Neural crest cell (in vitro differentiated cells): ENCODE measurements at regions not wholly inside any gene's neighbourhood (a gene's known extent, or its start where the extent isn't known, plus 50 kb on each side); places are given as distances from the start of the nearest gene placed in this dataset.

ENCODE experiments used
- DNase-seq: peaks from one replicate; pipeline ENCODE4 v3.0.0; 2021; ENCODE audit warnings: low read depth, mixed read lengths, low spot score
- H3K27ac Mint-ChIP-seq: one replicate; pipeline ENCODE4 v1.8.0; 2021; ENCODE audit warnings: mild to moderate bottlenecking, mixed read lengths; ENCODE audit not compliant: unreplicated experiment
- H3K27me3 Mint-ChIP-seq: 2 replicates; pipeline ENCODE4 v1.8.0; 2021; ENCODE audit warnings: low read depth, mild to moderate bottlenecking, mixed read lengths
- H3K36me3 Mint-ChIP-seq: 2 replicates; pipeline ENCODE4 v1.8.0; 2021; ENCODE audit warnings: low read depth, mild to moderate bottlenecking, mixed read lengths
- H3K4me1 Mint-ChIP-seq: 2 replicates; pipeline ENCODE4 v1.8.0; 2021; ENCODE audit warnings: mixed read lengths
- H3K4me3 Mint-ChIP-seq: one replicate; pipeline ENCODE4 v1.8.0; 2021; ENCODE audit warnings: mild to moderate bottlenecking, mixed read lengths
- H3K9me3 Mint-ChIP-seq: 2 replicates; pipeline ENCODE4 v1.8.0; 2021; ENCODE audit warnings: mixed read lengths
- CTCF ChIP-seq: fragments of 200-600 bp; sonication (generic); conservative IDR thresholded peaks from 2 replicates; pipeline ENCODE4 v1.5.0; 2021; ENCODE audit warnings: antibody characterized with exemption, mild to moderate bottlenecking

GRCh38 chr4:53859305-53859704 lies 205.1 kb downstream of the CHIC2 start:
- Mint-ChIP-seq H3K9me3 (peaks cover 3% of the 10 kb centered on the region), H3K4me1 (peaks cover 16% of the 10 kb centered on the region), H3K27ac (no peak overlapping the region), H3K27me3 (no peaks in the 10 kb centered on the region), H3K4me3 (no peak overlapping the region), H3K36me3 (no peaks in the 10 kb centered on the region)
- no peak for DNase-seq
- no peak for TF ChIP-seq CTCF

- no peak for TF ChIP-seq CTCF
- no peaks in the 10 kb centered on the region for H3K36me3 Mint-ChIP-seq
- no peak overlapping the region for H3K4me3 Mint-ChIP-seq
- peaks cover 3% of the 10 kb centered on the region for H3K9me3 Mint-ChIP-seq
- H3K27me3 Mint-ChIP-seq = no peaks in the 10 kb centered on the region
- no peak overlapping the region for H3K27ac Mint-ChIP-seq
- H3K4me1 Mint-ChIP-seq = peaks cover 16% of the 10 kb centered on the region
- DNase-seq = no peak
Observed at GRCh38 chr4:53858744-53859143, 205.7 kb downstream of the CHIC2 start.

GRCh38 chr4:53855581-53856250 lies 208.7 kb downstream of the CHIC2 start:
- DNase-seq = no peak
- Mint-ChIP-seq H3K36me3 (no peaks in the 10 kb centered on the region), H3K27ac (no peak overlapping the region), H3K27me3 (no peaks in the 10 kb centered on the region), H3K4me1 (peaks cover 8% of the 10 kb centered on the region), H3K9me3 (peaks cover 3% of the 10 kb centered on the region), H3K4me3 (no peak overlapping the region)
- TF ChIP-seq CTCF = no peak

GRCh38 chr4:53854991-53855568 lies 209.3 kb downstream of the CHIC2 start:
- H3K36me3 Mint-ChIP-seq = no peaks in the 10 kb centered on the region
- no peak for TF ChIP-seq CTCF
- no peak for DNase-seq
- peak overlapping the region; percentile 22 for H3K27ac Mint-ChIP-seq
- H3K9me3 Mint-ChIP-seq = peaks cover 3% of the 10 kb centered on the region
- H3K27me3 Mint-ChIP-seq = no peaks in the 10 kb centered on the region
- H3K4me3 Mint-ChIP-seq = no peak overlapping the region
- peaks cover 9% of the 10 kb centered on the region for H3K4me1 Mint-ChIP-seq

GRCh38 chr4:53852343-53852742 lies 212.1 kb downstream of the CHIC2 start:
- no peak overlapping the region for H3K27ac Mint-ChIP-seq
- no peak for TF ChIP-seq CTCF

More at GRCh38 chr4:53852343-53852742, 212.1 kb downstream of the CHIC2 start:
- H3K4me1 Mint-ChIP-seq = peaks cover 14% of the 10 kb centered on the region
- no peak for DNase-seq
- H3K27me3 Mint-ChIP-seq = no peaks in the 10 kb centered on the region
- no peaks in the 10 kb centered on the region for H3K9me3 Mint-ChIP-seq
- H3K36me3 Mint-ChIP-seq = no peaks in the 10 kb centered on the region
- no peak overlapping the region for H3K4me3 Mint-ChIP-seq
